Thymus (tissue), 11 donors: ENCODE measurements at regions not wholly inside any gene's neighbourhood (a gene's known extent, or its start where the extent isn't known, plus 50 kb on each side); places are given as distances from the start of the nearest gene placed in this dataset.

Experiments used
- DNase-seq, 9 donors: peaks; one replicate each; pipeline ENCODE4 v3.0.0-alpha.2; 2013; ENCODE audit warnings: low spot score in 9 of 9, low read depth in 6 of 9, missing footprints in 1 of 9
- H3K27ac ChIP-seq, 2 donors: one replicate each; pipeline ENCODE4 v1.5.1; 2013; ENCODE audit warnings: control low read depth in 1 of 2, low read depth in 1 of 2, low read length in 1 of 2, mild to moderate bottlenecking in 1 of 2, moderate library complexity in 1 of 2
- H3K27me3 ChIP-seq, 2 donors: one replicate each; pipeline ENCODE4 v1.5.1; 2013; ENCODE audit warnings: low read length in 1 of 2; ENCODE audit not compliant: control insufficient read depth in 2 of 2, insufficient read depth in 1 of 2
- H3K36me3 ChIP-seq, 2 donors: one replicate each; pipeline ENCODE4 v1.5.1; 2013; ENCODE audit warnings: low read length in 1 of 2, mild to moderate bottlenecking in 1 of 2, moderate library complexity in 1 of 2; ENCODE audit not compliant: control insufficient read depth in 2 of 2, insufficient read depth in 2 of 2
- H3K4me1 ChIP-seq, 2 donors: one replicate each; pipeline ENCODE4 v1.5.1; 2013; ENCODE audit warnings: low read length in 2 of 2; ENCODE audit not compliant: control insufficient read depth in 2 of 2, insufficient read depth in 2 of 2
- H3K4me3 ChIP-seq, 2 donors: one replicate each; pipeline ENCODE4 v1.5.1; 2013; ENCODE audit warnings: low read length in 2 of 2, control low read depth in 1 of 2, mild to moderate bottlenecking in 1 of 2
- H3K9me3 ChIP-seq, 2 donors: one replicate each; pipeline ENCODE4 v1.5.1; 2013; ENCODE audit warnings: low read length in 1 of 2, mild to moderate bottlenecking in 1 of 2; ENCODE audit not compliant: control insufficient read depth in 2 of 2, insufficient read depth in 1 of 2
- WGBS: extraction: QIAGEN DNeasy Blood & Tissue Kit; methylation state at CpG from one replicate; pipeline ENCODE4 v1.1.7; 2013; 5-methylcytosine and 5-hydroxymethylcytosine counted together
- donor health status: healthy.

GRCh38 chr10:1807196-1807595 is 69.9 kb upstream of the ADARB2 start:
- Histone ChIP-seq H3K9me3 (peaks cover 1 to 9% of the 10 kb centered on the region in 2 donors), H3K4me3 (no peak overlapping the region), H3K27ac (no peak overlapping the region), H3K27me3 (no peaks in the 10 kb centered on the region), H3K4me1 (no peaks in the 10 kb centered on the region), H3K36me3 (no peaks in the 10 kb centered on the region)
- WGBS = 83% methylated on average over 9 of the region's 9 CpGs
- DNase-seq = no peak

GRCh38 chr10:1802413-1802812 is 65.1 kb upstream of the ADARB2 start:
- H3K27me3 ChIP-seq = no peaks in the 10 kb centered on the region
- DNase-seq = no peak
- H3K4me3 ChIP-seq = no peak overlapping the region
- peaks cover 0 to 9% of the 10 kb centered on the region in 2 donors for H3K9me3 ChIP-seq
- no peaks in the 10 kb centered on the region for H3K4me1 ChIP-seq
- H3K27ac ChIP-seq = no peak overlapping the region
- WGBS = 98% methylated on average over 2 of the region's 2 CpGs
- no peaks in the 10 kb centered on the region for H3K36me3 ChIP-seq

- H3K4me1 ChIP-seq = no peaks in the 10 kb centered on the region
- no peaks in the 10 kb centered on the region for H3K9me3 ChIP-seq
- 75% methylated on average over 9 of the region's 9 CpGs for WGBS
- H3K27ac ChIP-seq = no peak overlapping the region
- H3K4me3 ChIP-seq = no peak overlapping the region
- H3K27me3 ChIP-seq = no peaks in the 10 kb centered on the region
- no peaks in the 10 kb centered on the region for H3K36me3 ChIP-seq
- no peak for DNase-seq
Observed at GRCh38 chr10:1788401-1788800, 51.1 kb upstream of the ADARB2 start.
